Keratinocyte (primary cell): ENCODE measurements at regions not wholly inside any gene's neighbourhood (a gene's known extent, or its start where the extent isn't known, plus 50 kb on each side); places are given as distances from the start of the nearest gene placed in this dataset.

Source experiments
- DNase-seq: peaks from one replicate; pipeline ENCODE4 v3.0.0-alpha.2; 2011; ENCODE audit warnings: low read depth, missing footprints, low spot score
- FAIRE-seq: peaks from 2 replicates; lab custom pipeline; 2011; peaks lifted over from hg19 to GRCh38; lab: Jason Lieb, UNC
- H2AFZ ChIP-seq: 2 replicates; pipeline ENCODE4 v1.6.0; 2012; ENCODE audit warnings: low read length, control low read depth, inconsistent platforms; ENCODE audit not compliant: control insufficient read depth
- H3K27ac ChIP-seq: 2 replicates; pipeline ENCODE4 v1.5.1; 2011; ENCODE audit warnings: low read length; ENCODE audit not compliant: control insufficient read depth, insufficient read depth
- H3K27me3 ChIP-seq: 3 replicates; pipeline ENCODE4 v1.6.0; 2011; ENCODE audit warnings: low read length; ENCODE audit not compliant: control insufficient read depth, insufficient read depth; ENCODE audit errors: extremely low read depth
- H3K36me3 ChIP-seq, 2 experiments: 2 replicates in 1 of 2; 3 replicates in 1 of 2; pipeline ENCODE4 v1.5.1; 2011; ENCODE audit warnings: low read length in 2 of 2, mild to moderate bottlenecking in 1 of 2; ENCODE audit not compliant: control insufficient read depth in 2 of 2, insufficient read depth in 2 of 2; ENCODE audit errors: extremely low read depth in 1 of 2
- H3K4me1 ChIP-seq: 3 replicates; pipeline ENCODE4 v1.5.1; 2011; ENCODE audit warnings: low read length; ENCODE audit not compliant: control insufficient read depth, insufficient read depth; ENCODE audit errors: extremely low read depth
- H3K4me2 ChIP-seq: 3 replicates; pipeline ENCODE4 v1.6.0; 2011; ENCODE audit warnings: low read depth, low read length; ENCODE audit not compliant: control insufficient read depth, insufficient read depth; ENCODE audit errors: extremely low read depth
- H3K4me3 ChIP-seq, 3 experiments: fragments of 200-600 bp in 1 of 3; sonication (generic) in 1 of 3; 2 replicates in 2 of 3; 3 replicates in 1 of 3; pipeline ENCODE4 v1.5.1; 2011 to 2016; ENCODE audit warnings: low read length in 3 of 3, mild to moderate bottlenecking in 3 of 3, control low read depth in 2 of 3, inconsistent platforms in 1 of 3, low read depth in 1 of 3, mixed read lengths in 1 of 3, mixed run types in 1 of 3, moderate library complexity in 1 of 3; ENCODE audit not compliant: control insufficient read depth in 2 of 3, insufficient read depth in 2 of 3; ENCODE audit errors: extremely low read depth in 1 of 3
- H3K79me2 ChIP-seq: 2 replicates; pipeline ENCODE4 v1.6.0; 2012; ENCODE audit warnings: low read length; ENCODE audit not compliant: control insufficient read depth, insufficient read depth
- H3K9ac ChIP-seq: 3 replicates; pipeline ENCODE4 v1.6.0; 2011; ENCODE audit warnings: low read length; ENCODE audit not compliant: control insufficient read depth, insufficient read depth; ENCODE audit errors: extremely low read depth
- H3K9me1 ChIP-seq: 3 replicates; pipeline ENCODE4 v1.6.0; 2011; ENCODE audit warnings: low read length; ENCODE audit not compliant: control insufficient read depth, insufficient read depth; ENCODE audit errors: extremely low read depth
- H3K9me3 ChIP-seq: 2 replicates; pipeline ENCODE4 v1.5.1; 2012; ENCODE audit warnings: low read depth, low read length; ENCODE audit not compliant: control insufficient read depth
- H4K20me1 ChIP-seq: 3 replicates; pipeline ENCODE4 v1.6.0; 2011; ENCODE audit warnings: low read length; ENCODE audit not compliant: control insufficient read depth, insufficient read depth; ENCODE audit errors: extremely low read depth
- EZH2 ChIP-seq: IDR thresholded peaks from one replicate; pipeline ENCODE4 v1.6.1; 2012; ENCODE audit warnings: inconsistent platforms, mild to moderate bottlenecking, low read length, moderate library complexity
- dilution Hi-C: fragments of 300-500 bp; cut with MboI; formaldehyde crosslinking; loops from one replicate; pipeline ENCODE4 v1.7.0; 2020; ENCODE audit warnings: low sequenced_read_pairs; ENCODE audit not compliant: extremely low pct_ligation_motif_present
- TF ChIP-seq, protein P1 (sequence below), 3 experiments: IDR thresholded peaks in 1 of 3; conservative IDR thresholded peaks in 1 of 3; optimal IDR thresholded peaks in 1 of 3; 2 replicates in 2 of 3; 3 replicates in 1 of 3; pipeline versions ENCODE3 to v1.5.1; 2011; ENCODE audit warnings: low read length in 3 of 3, mild to moderate bottlenecking in 3 of 3, moderate library complexity in 2 of 3, control low read depth in 1 of 3, inconsistent platforms in 1 of 3; ENCODE audit not compliant: insufficient read depth in 2 of 3; ENCODE audit errors: extremely low read depth in 1 of 3

DNA sequence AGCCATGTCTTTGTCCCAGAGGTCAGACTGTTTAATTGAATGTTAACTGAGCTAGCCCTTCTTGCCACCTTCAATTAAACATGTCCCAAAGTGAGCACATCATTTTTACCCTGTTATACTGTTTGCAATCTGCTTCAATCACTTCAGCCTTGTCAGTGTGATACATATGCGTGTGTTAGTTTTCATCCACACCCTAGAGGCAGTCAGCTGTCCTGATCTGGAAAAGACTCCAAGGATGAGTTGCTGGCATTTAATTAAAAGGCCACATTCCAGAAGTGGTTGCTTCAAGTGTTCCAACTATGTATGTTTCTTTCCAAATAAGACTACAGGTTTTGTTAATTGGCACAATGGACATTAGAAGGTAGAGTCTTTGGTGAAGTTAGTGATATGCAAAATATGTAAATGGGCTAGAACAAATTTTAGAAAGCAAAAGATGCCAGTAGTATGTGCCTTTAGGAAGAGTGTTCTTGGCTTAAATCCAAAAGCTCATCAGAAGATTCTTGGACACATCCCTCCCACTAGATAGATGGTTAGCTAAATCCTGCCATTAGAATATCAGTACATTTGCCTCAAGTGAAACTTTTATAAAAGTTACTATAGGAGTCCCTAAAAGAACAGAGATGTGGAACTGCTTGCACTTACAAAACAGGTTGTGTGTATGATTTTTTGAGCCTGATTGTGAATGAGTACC, 79.5 kb upstream of the SLIT2 start:
- no peak for DNase-seq
- Histone ChIP-seq H3K27ac (no peak overlapping the region), H3K4me1 (no peaks in the 10 kb centered on the region), H3K27me3 (no peaks in the 10 kb centered on the region), H3K36me3 (no peaks in the 10 kb centered on the region), H3K79me2 (no peaks in the 10 kb centered on the region), H3K9me3 (no peaks in the 10 kb centered on the region), H3K9me1 (no peaks in the 10 kb centered on the region), H3K4me3 (no peak overlapping the region), H3K4me2 (no peak overlapping the region), H3K9ac (no peak overlapping the region), H4K20me1 (no peaks in the 10 kb centered on the region), H2AFZ (no peak overlapping the region)
- dilution Hi-C loops, result no loop called here
- FAIRE-seq, result peak; percentile 51
- TF ChIP-seq EZH2, result no peak
- TF ChIP-seq, protein P1, sequence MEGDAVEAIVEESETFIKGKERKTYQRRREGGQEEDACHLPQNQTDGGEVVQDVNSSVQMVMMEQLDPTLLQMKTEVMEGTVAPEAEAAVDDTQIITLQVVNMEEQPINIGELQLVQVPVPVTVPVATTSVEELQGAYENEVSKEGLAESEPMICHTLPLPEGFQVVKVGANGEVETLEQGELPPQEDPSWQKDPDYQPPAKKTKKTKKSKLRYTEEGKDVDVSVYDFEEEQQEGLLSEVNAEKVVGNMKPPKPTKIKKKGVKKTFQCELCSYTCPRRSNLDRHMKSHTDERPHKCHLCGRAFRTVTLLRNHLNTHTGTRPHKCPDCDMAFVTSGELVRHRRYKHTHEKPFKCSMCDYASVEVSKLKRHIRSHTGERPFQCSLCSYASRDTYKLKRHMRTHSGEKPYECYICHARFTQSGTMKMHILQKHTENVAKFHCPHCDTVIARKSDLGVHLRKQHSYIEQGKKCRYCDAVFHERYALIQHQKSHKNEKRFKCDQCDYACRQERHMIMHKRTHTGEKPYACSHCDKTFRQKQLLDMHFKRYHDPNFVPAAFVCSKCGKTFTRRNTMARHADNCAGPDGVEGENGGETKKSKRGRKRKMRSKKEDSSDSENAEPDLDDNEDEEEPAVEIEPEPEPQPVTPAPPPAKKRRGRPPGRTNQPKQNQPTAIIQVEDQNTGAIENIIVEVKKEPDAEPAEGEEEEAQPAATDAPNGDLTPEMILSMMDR (optimal IDR thresholded peaks at IDR 0.05 in 1 of 3, IDR thresholded peaks at IDR 0.05 in 1 of 3, conservative IDR thresholded peaks at IDR 0.05 in 1 of 3; ENCODE audit: extremely low read depth in 1 of 3, insufficient read depth in 2 of 3, low read length in 3 of 3), result no peak

DNA sequence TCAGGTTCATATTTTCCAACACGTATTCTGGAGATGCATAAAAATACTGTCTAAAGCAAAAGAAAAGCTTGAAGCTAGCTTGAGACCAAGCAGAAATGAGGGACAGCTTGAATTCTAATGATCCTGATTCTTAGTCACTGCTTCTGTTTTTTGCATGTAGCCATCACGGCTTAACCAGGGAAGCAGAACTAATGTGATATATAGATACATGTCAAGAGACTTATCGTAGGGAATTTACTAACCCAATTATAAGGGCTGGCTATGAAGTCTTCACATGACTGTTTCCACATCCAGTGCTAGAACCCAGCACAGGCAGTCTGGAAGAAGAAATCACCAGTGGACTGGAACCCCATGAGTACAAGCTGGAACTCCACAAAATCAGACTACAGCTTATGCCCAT, 85.2 kb upstream of the SLIT2 start:
- Histone ChIP-seq H3K36me3 (no peaks in the 10 kb centered on the region), H4K20me1 (no peaks in the 10 kb centered on the region), H3K27me3 (no peaks in the 10 kb centered on the region), H3K9me1 (no peaks in the 10 kb centered on the region), H3K4me1 (no peaks in the 10 kb centered on the region), H3K9ac (no peak overlapping the region), H2AFZ (no peak overlapping the region), H3K4me2 (no peak overlapping the region), H3K27ac (no peak overlapping the region), H3K79me2 (no peaks in the 10 kb centered on the region), H3K9me3 (no peaks in the 10 kb centered on the region), H3K4me3 (no peak overlapping the region)
- dilution Hi-C loops, result no loop called here
- DNase-seq, result no peak
- no peak for FAIRE-seq
- TF ChIP-seq, protein P1 (optimal IDR thresholded peaks at IDR 0.05 in 1 of 3, IDR thresholded peaks at IDR 0.05 in 1 of 3, conservative IDR thresholded peaks at IDR 0.05 in 1 of 3; ENCODE audit: extremely low read depth in 1 of 3, insufficient read depth in 2 of 3, low read length in 3 of 3), result no peak
- no peak for TF ChIP-seq EZH2
